AG10803 (cell line): ENCODE measurements at regions not wholly inside any gene's neighbourhood (a gene's known extent, or its start where the extent isn't known, plus 50 kb on each side); places are given as distances from the start of the nearest gene placed in this dataset.

Experiments
- DNase-seq: peaks from one replicate; pipeline ENCODE4 v3.0.0; 2010; ENCODE audit warnings: low read depth
- H3K4me3 ChIP-seq: 2 replicates; pipeline ENCODE4 v1.5.1; 2011; ENCODE audit warnings: mild to moderate bottlenecking, low read length, control low read depth
- CTCF ChIP-seq: conservative IDR thresholded peaks from 2 replicates; pipeline ENCODE4 v1.5.1; 2011; ENCODE audit warnings: mild to moderate bottlenecking, low read length, control low read depth, inconsistent platforms

- DNase-seq = peak; percentile 45
- no peak for TF ChIP-seq CTCF
- H3K4me3 ChIP-seq = no peak overlapping the region
Observed at GRCh38 chr14:62301911-62302310, 539.7 kb downstream of the SNAPC1 start.

GRCh38 chr14:62303437-62303836 lies 541.2 kb downstream of the SNAPC1 start:
- H3K4me3 ChIP-seq = no peak overlapping the region
- DNase-seq = no peak
- no peak for TF ChIP-seq CTCF

- DNase-seq = no peak
- TF ChIP-seq CTCF = no peak
- H3K4me3 ChIP-seq = no peak overlapping the region
Observed at GRCh38 chr14:62304257-62304656, 542.0 kb downstream of the SNAPC1 start.

- no peak for TF ChIP-seq CTCF
- DNase-seq = no peak
- no peak overlapping the region for H3K4me3 ChIP-seq
Observed at GRCh38 chr14:62307844-62308243, 545.6 kb downstream of the SNAPC1 start.

GRCh38 chr14:62308316-62308715 lies 546.1 kb downstream of the SNAPC1 start:
- TF ChIP-seq CTCF = no peak
- no peak overlapping the region for H3K4me3 ChIP-seq
- no peak for DNase-seq

- DNase-seq = no peak
- H3K4me3 ChIP-seq = no peak overlapping the region
- no peak for TF ChIP-seq CTCF
Observed at GRCh38 chr14:62308891-62309290, 546.7 kb downstream of the SNAPC1 start.

- DNase-seq = no peak
- TF ChIP-seq CTCF = no peak
- H3K4me3 ChIP-seq = no peak overlapping the region
Observed at GRCh38 chr14:62313212-62313611, 551.0 kb downstream of the SNAPC1 start.
